HG03025 (cell line): ENCODE measurements at regions not wholly inside any gene's neighbourhood (a gene's known extent, or its start where the extent isn't known, plus 50 kb on each side); places are given as distances from the start of the nearest gene placed in this dataset.

ENCODE experiments used
- ATAC-seq: cut with Tn5 transposase; IDR thresholded peaks from one replicate; pipeline ENCODE4 v1.9.1; 2021; ENCODE audit warnings: mild to moderate bottlenecking, moderate library complexity; ENCODE audit not compliant: unreplicated experiment, low FRiP score

- no peak for ATAC-seq
Measured at GRCh38 chr18:44098551-44099098, 582.1 kb upstream of the SETBP1 start.

- ATAC-seq: no peak
Measured at GRCh38 chr18:44107187-44107586, 573.5 kb upstream of the SETBP1 start.

DNA sequence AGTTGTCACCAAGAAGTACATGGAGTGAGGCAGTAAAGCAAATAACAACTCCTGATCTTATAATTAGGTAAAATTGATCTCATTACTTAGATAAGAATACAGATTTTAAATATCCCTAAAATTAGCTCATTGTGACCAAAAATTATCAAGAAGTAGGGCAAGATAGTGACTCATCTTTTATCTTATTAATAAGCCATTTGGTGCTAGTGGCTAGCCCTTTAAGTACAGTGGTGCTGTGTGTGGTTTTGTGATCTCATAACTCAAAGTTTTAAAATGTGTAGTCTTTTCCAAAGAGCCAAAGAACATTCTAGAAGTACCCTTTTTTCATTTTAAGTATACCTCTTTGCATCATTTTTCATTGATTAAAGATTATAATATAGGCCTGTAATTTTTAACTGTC lies 569.4 kb upstream of the SETBP1 start:
- ATAC-seq: no peak

DNA sequence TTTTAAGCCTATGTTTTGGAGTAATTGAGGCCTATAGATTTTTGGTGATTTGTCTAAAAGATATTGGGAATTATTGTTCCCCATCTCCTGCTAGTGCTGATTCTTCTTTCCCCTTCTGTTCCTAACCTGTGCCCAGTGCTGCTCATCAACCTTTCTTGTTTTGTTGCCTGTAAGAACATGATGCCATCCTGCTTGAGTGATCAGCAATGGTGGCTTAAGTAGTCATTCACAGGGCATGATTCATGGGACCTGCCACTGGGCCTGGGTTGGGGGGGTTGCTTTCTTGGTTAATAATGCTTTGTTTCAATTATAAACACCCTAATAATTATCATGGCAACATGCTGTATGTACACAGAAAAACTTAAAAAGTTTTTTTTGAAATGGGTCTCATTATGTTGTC lies 562.9 kb upstream of the SETBP1 start:
- ATAC-seq: no peak

GRCh38 chr18:44119607-44120006 lies 561.1 kb upstream of the SETBP1 start:
- ATAC-seq: no peak

GRCh38 chr18:44123743-44124142 lies 556.9 kb upstream of the SETBP1 start:
- ATAC-seq: no peak

DNA sequence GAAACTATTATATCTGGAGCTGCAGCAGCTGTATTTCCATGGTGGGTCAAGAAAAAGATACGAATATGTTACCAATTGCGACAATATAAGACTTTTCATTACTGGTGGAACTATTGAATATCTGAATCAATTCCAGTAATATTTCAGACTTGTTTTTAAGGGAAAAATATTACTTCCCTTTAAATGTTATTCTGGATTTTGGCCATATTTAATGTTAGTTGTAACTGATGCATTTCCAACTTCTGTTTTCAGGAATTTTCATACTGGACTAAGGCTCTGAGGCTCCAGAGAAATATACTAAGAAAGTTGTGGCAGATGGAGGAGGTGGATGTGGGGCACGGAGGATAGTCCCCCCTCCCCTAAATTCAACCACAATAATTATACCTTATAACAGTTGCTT lies 555.2 kb upstream of the SETBP1 start:
- ATAC-seq: no peak

DNA sequence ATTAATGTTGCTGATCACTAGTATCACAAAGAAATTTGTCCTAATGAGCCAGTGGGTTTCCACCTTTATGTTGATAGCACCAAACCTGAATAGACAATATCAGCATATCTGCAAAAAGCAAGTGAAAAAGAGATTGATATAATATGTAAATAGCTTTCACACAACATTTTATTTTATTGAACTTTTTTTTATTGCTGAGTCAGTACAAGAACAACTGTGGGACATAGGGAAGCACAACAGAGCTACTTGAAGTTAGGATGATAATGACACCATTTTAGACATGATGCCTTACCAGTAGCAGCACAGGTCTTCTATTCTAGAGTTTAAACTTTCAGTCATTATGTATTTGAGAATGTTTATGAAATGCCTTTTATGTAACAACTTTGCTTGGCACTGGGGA lies 554.1 kb upstream of the SETBP1 start:
- no peak for ATAC-seq

GRCh38 chr18:44128365-44128764 lies 552.3 kb upstream of the SETBP1 start:
- no peak for ATAC-seq

- no peak for ATAC-seq
Measured at GRCh38 chr18:44130376-44130942, 550.2 kb upstream of the SETBP1 start.

DNA sequence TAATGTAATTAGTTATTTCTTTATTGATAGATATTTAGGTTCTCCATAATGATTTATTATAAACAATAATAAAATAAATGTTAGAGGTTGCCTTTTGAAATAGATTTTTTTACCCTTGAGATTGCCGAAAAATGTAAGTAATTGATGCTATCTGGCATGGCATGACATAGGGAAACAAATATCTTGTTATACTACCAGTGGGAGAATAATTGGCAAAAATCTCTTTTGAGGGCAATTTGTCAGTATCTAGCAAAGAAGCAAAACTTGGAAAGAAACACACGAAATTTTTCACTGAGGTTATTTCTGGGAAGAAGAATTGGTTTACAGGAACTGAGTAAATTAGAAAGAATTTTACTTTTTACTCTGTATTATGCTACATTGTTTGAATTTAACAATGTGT lies 547.2 kb upstream of the SETBP1 start:
- ATAC-seq: no peak

DNA sequence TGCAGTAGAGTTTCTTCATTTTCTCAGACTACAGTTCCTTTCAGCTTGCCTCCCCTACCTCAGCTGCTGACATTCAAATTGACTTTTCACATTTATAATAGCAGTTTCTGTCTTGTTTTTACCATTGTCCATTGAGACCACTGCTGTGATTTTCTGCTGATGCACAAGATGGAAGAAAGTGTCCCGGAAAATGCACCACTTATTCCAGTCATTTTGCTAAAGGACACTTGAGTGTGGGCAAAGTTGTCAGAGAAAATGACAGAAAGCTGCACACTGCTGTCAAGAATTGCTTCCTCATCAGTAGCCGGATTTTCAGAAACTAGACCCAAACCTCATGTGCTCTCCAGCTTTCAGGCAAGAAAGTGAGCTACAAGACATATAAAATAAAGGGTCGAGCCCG lies 546.2 kb upstream of the SETBP1 start:
- no peak for ATAC-seq

GRCh38 chr18:44135741-44136140 lies 544.9 kb upstream of the SETBP1 start:
- ATAC-seq: no peak

GRCh38 chr18:44136326-44136725 lies 544.4 kb upstream of the SETBP1 start:
- no peak for ATAC-seq

- ATAC-seq: no peak
Measured at GRCh38 chr18:44143072-44143471, 537.6 kb upstream of the SETBP1 start.

GRCh38 chr18:44149706-44150105 lies 531.0 kb upstream of the SETBP1 start:
- ATAC-seq: no peak

DNA sequence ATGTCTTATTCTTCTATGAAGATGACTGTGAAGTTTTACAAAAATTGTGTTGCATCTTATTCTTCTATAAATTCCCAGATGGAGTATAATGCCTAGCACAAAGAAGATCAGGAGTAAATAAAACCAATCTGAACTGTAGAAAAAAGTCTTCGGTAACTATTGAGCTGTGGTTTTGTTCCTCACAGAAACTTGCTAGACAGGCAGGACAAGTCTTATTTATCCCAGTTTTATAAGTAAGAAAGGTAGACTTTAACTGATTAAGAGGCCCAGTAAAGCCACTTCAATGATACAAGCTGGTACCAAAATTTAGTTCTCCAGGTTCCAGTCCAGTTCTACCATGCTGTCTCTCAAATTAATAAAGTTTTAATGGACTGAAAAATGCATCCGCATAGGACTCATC lies 526.7 kb upstream of the SETBP1 start:
- ATAC-seq: no peak

DNA sequence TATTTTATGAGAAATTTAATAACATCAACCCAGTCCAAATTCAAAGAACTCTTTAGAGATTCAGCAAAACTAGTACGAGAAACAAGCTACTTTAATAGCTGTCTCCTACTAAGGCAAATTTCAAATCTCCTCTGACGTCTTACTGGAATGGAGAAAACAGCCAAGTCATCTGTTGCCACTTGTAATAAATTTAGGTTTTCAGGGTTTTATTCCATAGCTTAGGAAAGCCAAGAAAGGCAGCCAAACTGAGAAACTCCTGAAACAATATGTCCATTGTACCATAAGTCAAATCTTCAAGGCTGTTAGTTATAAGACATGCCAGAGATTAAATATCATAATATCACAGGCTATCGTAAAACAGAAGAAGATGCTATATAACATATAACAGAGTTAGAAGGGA lies 524.6 kb upstream of the SETBP1 start:
- ATAC-seq: no peak

DNA sequence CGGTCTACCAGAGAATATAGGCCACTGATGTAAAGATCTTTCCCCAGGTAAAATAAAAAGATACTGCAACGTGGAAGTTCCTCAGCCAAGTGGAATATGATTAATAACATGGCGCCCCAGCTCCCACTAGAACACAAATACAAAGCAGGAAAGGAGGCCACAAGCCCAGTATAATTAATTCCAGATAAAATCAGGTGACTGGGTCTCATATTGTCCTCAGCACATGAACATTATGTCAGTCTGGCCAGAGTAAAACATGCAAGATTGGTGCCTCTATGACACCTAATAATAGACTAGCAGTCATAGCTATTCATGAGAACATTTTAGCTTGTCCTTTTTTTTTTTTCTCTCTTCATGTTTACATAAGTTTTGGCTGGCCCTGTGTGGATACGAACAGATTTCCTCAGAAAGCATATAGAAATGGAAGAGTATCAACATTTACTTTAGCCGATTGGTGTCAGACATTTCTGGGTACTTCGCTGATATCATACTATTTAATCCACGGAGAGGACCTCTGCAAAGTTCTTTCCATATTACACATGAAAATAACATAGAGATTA lies 523.8 kb upstream of the SETBP1 start:
- no peak for ATAC-seq

GRCh38 chr18:44170208-44170880 lies 510.3 kb upstream of the SETBP1 start:
- ATAC-seq: no peak

- ATAC-seq: no peak
Measured at GRCh38 chr18:44171301-44171700, 509.4 kb upstream of the SETBP1 start.

- no peak for ATAC-seq
Measured at GRCh38 chr18:44175891-44176290, 504.8 kb upstream of the SETBP1 start.
